GM18858 (cell line): ENCODE measurements at regions not wholly inside any gene's neighbourhood (a gene's known extent, or its start where the extent isn't known, plus 50 kb on each side); places are given as distances from the start of the nearest gene placed in this dataset.

Experiments used
- ATAC-seq: cut with Tn5 transposase; IDR thresholded peaks from one replicate; pipeline ENCODE4 v1.9.1; 2021; ENCODE audit not compliant: unreplicated experiment

DNA sequence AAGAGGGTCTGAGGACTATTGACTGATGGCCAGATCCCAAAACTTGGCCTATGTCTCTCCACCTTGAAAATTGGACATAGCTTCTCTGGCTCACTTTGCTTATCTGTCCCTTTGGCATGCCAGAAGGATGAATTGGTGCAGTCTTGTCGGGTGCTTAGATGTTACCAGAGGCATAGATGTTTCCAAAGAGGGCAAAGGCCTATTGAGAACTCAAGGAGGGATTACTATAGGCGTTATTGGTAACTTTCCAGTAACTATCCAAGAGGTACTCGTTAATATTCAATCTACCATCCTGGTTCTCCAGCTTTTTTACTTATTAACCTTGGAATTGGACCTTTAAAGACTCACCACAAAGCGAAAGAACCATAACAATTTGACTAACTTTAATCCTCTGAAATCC is 368.3 kb upstream of the ESRRG start:
- no peak for ATAC-seq

DNA sequence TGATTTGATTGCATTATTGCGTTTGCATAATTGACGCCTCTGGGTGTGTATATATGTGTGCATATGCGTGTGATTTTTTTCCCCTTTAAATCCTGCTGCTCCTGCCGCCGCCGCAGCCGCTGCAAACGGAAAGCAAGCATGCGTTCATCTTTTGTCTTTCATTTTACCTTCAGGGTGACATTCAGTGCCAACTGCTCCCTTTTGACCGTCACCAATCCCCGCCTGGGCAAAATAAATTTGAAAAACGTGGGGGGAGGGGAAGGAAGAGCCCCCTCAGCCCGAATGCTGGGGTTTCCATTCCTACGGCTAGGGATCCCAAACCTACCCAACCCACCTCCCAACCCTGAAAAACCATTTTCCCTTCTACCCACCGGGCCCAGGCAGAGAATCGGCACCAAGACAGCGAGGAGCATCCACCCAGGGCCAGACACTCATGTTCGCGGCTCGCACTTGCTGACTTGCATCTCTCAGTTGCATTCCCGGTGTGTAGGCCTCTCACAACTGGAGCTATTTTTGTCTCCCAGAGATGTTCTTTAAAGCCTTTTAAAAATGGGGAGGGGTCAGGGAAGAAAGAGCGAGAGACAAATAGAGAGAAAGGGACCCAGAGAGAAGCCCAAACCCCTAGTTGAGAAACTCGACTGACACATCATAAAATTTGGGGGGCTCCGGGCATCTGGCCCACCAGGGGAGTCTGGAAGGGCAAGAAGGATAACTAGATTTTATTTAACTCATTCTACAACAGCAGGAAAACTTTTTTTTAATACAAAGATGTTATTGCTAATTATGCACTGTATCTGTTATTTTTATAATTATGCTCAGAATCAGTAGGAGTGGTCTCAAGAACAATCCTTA is 367.1 kb upstream of the ESRRG start:
- ATAC-seq: no peak

DNA sequence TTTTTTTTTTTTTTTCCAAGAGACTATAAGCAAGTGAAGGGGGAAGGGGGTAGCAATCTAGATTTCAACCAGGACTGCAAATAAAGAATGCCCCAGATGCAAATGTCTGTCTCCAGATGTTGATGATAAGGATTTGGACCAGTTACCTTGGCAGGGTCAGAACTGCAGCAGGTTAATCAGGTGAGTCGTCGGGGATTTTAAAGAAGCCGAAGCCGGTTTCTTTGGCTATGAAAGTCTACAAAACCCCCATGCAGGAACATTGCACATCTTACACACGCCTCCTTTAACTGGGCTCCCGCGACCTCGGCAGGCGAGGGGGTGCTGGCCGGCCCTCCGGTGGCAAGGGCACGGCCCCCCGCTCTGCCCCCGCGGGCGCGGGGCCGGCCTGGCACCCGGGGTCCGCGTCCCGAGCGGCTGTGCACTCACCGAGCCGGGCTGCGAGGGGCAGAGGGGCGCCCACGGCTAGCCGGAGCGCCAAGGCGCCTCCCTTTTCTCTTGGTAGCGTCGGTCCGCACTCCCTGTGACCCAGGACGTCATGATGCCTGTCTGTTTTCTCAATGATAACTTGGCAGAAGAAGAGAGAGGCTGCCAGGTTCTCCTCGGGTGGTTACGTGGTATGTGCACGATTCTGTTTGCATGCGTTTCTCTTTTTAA is 366.3 kb upstream of the ESRRG start:
- no peak for ATAC-seq

DNA sequence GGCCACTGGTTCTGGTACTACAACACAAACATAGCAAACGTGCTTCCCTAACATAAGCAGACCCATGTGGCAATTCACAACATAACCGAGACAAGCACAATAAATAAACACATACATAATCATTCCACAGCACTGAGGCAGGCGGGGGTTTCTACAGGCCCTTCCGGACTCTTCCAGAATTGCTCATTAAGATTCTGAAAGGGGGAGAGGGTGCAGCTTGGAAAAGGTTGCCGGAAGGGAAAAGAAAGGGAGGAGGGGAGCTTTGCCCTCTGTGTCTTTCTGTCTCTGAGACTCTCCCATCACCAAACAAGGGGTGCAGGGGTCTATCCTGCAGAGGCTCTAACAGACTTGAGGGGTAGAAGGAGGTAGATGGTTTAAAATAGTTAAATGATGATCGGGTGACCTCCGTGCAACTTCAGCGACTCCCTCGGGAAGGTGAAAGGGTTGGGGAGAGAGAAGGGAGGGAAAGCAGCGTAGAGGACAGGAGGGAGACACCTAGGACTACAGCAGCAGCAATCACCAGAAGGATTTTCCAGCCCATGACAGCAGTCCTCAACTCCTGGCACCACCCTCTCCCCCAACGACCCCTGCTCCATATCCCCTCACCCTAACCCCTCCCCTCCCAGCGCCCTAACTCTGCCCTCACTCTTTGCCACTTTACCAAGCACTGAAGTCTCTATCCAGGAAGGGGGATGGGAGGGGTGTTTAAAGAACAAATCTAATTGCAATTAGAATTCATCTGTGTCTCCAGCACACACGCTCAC is 365.5 kb upstream of the ESRRG start:
- ATAC-seq: no peak

DNA sequence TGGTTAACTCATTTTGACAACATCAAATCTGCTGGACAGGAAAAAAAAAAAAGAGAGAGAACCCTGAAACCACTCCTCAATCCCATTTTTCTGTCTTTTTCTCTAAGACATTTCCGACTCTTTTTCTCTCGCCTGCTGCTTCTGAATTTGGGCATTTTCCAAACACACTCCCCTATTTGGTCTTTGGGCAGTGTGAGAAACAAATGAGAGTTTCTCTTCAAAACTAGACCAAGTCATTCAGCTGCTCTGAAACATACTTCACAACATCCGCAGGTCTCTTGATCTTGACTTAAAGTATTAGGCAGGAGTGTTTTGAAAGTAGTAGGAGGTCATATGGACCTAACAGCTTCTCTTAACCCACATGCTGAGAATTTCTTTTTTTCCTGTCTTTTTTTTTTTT is 364.8 kb upstream of the ESRRG start:
- no peak for ATAC-seq

DNA sequence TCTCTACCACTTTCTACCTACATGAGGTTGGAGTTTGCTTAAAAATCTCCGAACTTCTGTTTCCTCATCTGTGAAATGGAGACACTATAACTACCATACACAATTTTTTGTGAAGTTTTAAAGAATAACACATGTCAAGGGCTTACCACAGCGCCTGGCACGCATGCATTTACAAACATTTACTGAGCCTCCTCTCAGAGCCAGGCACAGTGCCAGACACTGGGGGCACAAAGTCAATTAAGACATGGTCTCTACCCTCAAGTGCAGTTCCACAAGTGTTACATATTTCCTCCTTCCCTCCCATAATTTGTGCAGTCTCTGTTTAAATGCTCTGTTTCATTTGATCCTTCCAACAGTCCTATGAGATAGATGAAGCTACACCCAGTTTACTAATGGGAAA is 356.4 kb upstream of the ESRRG start:
- no peak for ATAC-seq

DNA sequence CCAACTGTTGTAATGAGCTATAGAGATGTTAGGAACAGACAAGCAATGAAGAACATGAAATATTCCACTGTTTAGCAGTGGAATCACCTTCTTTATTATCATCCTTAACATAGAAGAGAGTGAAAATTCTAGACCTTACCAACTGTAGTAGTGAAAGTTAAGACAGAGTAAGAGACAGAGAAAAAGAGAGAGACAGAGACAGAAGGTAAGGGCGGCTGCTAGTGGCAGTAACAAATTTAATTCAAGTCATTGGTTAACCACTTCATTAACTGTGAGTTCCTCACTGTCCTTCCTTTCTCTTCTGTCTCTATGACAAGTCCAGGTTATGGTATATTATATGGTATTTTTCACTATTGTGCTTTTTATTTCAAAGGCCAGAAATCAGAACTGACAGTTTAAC is 355.7 kb upstream of the ESRRG start:
- no peak for ATAC-seq

DNA sequence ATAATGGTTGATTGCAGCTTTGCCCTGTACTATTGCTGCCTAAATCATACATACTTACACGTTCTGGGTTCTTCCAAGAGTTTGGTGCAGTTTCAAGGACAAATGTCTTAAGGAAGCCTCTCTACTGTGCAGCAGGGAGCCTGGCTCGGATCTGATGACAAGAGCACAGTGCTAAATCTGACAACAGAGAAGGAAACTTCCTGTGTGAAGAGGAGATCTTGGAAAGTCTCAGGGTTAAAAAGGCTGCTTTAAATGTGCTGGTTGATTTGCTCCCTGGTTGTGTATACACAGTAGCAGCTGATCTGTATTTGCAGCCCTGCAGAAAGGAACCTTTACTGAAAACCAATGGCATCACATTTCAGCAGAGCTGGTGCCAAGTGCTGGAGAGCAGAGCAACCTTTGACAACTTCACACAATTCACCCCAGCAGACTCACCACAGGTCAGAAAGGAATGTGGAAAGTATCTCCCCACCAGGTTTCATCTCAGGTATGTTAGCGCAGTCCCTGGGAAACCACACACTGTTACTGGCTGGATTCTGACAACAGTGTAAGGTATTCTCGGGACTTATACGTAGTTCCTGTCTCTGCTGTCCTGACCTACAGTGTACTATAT is 355.0 kb upstream of the ESRRG start:
- no peak for ATAC-seq

DNA sequence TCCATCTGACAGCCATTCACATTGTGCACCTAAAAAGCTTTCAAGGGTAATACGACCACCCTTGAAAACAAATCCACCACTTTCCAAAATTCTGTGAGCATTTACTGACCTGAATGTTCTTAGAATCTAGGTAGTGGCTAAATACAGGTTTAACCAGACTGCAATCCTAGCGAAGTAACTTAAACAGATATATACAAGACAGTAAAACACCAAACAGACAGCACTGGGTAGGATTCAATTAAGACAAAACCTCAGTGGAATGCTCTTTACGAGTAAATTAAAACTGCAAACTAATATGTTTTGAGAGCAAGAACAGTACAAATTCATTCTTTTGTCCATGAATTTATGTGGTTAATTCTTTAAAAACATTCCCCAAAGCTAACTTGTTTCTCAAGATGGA is 354.2 kb upstream of the ESRRG start:
- ATAC-seq: no peak

DNA sequence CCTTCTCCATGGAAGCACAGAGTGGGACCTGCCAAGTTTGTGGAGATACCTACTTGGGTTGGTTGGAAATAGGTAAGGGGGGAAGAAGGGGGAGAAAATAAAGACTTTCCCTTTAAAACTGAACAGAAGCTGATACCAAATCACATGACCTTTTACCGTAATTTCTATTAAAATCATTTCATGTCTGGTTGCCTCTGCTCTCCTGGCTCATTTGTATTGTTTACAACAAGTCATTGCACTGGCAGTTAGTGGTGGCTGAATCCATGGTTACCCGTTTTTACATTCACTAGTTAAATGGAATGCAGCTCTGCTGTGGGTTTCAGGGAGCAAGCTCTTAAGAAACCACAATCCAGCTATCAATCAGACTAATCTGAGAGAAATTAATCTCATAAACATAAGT is 353.7 kb upstream of the ESRRG start:
- ATAC-seq: no peak

DNA sequence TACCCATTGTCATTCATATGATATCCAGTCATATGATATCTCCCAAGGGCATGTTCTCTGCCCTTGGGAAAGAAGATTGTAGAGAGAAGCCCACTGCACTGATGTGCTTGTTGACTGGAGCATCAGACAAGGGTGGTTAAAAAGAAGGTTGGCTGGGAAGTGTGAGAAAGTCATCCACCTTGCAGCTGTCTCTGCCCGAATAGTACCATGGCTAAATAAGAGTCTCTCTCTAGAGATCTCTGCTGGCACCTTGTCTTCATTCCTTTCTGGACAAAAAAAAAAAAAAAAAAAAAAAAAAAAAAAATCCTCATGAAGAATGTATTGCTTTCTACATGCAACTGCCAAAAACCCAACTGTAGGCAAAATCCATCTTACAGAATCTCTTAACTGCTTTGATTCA is 349.7 kb upstream of the ESRRG start:
- ATAC-seq: no peak

DNA sequence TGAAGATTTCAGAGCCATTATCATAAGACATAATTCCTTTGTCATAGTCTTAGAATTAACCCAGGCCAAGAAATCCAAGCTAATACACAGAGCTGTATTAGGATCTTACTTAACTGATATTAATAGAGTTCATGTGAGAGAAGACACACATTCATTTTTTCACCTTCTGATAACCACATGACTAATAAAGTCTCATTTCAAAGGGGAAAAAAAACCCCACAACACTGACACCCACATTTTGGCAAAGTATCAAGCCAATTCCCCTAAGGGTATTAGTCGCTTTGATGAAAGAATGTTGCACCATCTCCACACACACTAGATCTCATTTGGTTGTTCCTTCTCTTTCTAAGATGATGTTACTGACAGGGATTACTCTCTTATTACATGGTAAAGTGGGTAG is 344.4 kb upstream of the ESRRG start:
- no peak for ATAC-seq

DNA sequence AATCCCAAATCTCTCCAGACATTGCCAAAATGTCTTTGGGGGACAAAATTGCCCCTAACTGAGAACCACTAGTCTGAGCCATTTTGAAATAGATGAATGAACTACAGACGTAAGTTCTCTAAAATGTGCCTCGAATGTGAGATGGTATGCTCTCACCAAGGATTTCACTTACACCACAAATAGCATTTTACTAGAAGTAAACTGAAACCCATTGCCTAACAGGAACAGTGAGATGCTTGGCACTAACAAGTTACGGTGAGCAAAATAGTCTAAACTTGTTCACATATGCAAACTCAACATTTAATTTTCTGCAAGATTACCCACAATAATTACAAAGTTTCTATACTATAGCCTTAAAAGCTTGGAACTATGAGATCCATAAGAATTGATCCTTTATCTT is 343.6 kb upstream of the ESRRG start:
- no peak for ATAC-seq

DNA sequence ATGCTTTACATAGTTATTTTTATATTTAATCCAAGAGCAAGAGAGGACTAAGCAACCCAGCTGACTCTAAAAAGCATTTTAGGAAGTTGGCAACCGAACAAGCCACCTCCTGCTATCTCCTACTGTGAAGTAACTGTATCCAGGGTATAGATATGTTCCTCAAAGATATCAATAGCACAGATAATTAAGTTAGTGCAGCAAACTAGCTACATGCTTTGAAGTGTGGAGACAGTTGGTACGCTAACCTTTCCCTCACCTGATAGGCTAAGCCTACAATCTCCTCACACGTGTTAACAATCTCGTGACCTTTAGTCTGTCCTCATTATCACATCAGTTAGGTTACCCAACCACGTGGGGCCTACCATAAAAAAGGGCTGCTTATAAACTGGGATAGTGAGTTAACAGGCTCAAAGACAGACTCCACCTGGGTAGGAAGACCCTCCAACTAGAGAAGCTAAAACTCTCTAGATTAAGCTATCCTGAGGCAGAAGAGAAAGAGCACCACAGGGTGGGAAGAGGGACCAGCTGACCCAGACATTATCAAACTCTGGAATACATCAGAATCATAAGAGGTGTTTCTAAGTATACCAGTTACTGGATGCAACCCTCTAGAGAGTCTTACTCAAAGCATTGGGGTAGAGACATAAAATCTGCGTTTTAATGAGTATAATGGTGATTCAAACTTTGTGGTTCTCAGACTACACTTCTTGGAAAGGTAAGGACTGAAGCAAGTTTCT is 340.1 kb upstream of the ESRRG start:
- ATAC-seq: no peak

DNA sequence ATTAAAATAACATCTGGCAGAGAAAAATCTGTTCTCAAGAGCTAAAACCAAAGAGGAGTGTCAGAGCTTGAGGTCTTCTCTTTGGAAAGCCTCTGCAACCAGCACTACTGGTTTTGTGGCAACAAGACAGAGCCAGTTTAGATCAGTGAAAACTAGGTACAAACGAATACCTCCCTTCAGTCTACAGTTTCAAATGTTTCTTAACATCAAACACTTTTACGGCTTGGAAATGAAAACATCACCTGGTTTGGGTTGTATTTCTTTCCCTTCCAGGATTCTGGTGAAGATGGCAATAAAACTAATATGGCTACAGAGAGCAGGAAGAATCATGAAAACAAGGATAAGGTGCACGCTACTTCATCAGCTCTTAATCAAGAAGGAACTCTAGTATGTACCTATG is 339.4 kb upstream of the ESRRG start:
- ATAC-seq: no peak

DNA sequence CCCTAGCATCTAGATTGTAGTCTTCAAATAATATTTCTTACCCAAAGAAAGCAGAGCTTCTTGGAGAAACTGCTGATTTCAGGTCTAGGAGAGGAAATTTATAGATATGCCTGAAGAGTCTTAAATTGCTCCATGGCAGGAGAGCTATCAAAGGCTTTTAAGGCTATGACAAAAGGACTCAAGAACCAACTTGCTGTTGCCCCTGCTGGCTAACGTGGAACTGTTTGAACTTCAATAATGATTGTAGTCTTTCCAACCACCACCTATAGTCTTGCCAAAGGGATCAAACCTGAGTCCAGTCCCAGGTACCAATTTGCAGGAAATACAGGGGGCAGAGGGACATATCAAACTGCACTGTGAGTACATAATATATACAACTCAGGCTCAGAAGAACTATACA is 336.2 kb upstream of the ESRRG start:
- ATAC-seq: no peak

DNA sequence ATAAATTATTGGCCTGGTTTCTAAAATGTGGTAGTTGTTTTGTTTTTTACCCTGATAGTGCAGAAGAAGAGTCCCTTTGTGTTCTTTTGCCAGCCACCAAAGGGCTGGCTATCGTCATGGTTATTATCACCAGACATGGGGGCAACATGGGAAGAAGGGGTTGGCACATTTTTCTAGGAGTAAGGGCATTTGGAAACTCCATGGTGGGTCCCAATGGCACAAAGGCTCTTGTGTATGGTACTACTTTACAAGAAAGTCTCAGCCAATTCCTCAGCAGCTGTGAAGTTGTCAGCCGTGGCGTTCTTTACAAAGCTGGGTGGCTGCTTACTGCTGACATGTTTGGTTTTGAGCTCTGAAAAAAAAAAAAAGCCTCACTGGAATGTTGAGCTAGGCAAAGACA is 330.4 kb upstream of the ESRRG start:
- no peak for ATAC-seq

DNA sequence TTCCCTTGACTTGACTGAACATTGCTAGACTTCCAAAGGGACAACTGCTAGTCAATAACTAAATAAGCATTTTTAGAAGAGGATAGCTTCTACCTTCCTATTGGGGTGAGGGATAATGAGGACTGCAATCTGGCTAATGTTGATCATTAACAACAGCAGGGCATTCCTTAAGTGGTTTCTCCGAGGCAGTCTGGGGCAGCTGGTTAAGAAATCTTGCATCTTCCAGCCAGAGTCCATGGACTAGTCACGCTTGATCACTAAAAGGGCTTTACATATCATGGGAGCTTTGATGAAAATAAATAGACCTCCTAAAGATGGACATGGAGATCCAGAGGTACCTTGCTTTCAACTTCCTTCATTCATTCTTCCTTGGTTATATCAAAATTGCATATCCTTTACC is 329.4 kb upstream of the ESRRG start:
- no peak for ATAC-seq

DNA sequence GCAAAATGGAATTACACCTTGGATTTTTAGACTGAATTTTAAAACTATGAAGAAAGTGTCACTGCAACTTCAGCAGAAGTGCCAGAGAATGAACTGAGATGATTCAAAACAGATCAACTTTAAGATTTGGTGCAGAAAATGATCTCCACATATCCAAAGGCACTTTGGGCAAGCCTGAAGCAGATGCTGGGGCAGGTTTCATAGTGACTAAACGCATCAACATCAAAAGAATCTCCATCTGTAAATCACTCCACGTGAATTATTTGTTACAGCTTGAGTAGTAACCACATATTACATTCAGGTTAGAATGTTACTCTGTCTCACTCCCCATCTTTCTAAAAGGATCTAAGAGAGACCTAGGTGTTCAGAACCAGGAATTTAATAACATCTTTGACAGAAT is 329.0 kb upstream of the ESRRG start:
- ATAC-seq: no peak

DNA sequence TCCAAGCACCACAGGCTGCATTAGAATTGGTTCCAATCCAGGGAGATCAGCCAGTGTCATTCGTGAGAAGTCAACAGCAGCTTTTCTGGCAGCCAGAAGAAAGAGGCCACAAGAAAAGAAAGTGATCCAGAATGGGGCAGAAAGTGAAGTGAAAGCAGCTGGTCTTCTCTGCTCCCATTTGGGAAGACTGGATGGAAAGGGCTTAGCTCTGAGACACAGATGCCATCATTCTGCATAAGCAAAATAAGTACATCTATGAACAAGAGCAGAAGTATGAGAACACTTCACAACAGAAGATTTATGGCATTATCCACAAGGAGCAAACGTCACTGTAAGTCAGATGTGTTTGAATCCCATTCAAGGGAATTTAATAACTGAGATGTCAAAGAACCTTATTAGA is 326.5 kb upstream of the ESRRG start:
- ATAC-seq: no peak

DNA sequence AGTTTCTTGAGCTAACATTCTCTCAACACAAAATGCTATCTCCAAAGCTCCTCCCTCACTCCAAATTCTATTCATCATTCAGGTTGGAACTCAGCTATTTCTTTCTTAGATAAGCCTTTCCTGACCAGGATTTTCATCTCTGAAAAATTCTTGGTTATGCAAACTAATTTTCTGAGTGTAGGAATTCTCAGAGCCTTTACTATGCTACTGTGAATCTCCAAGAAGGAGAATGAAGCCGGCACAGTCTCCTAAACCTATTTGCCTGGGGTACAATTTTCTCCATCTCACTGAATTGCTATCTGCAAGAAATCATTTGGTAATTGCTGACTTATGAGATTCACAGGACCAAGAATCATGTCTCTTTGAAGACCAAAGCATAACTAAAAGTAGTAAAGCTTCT is 325.9 kb upstream of the ESRRG start:
- no peak for ATAC-seq
